SKM-1 (cell line): ENCODE measurements at regions not wholly inside any gene's neighbourhood (a gene's known extent, or its start where the extent isn't known, plus 50 kb on each side); places are given as distances from the start of the nearest gene placed in this dataset.

Experiments used
- DNase-seq: peaks from one replicate; lab custom pipeline; 2025; ENCODE audit not compliant: unreplicated experiment; lab: John Stamatoyannopoulos, UW

- DNase-seq: no peak
These were observed 570.8 kb upstream of the TLE4 start for GRCh38 chr9:79001012-79001411.

- no peak for DNase-seq
These were observed 568.3 kb upstream of the TLE4 start for GRCh38 chr9:79003514-79003913.

DNA sequence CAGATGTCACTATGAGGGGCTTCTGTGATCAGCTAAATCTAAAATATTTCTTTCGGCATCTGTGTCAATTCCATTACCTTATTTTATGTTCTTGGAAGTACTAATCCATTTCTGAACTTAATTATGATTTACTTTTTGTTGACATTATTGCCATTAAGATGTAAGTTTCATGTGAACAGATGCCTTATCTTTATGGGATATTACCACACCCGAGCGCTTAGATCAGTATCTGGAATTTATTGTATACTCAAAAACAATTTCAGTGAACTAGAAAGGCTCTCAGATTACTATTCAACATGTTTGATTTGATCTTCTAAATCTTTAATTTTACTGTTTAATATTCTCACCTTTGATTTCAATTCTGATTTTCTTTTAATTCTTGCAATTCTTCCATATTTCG lies 567.7 kb upstream of the TLE4 start:
- no peak for DNase-seq

- no peak for DNase-seq
These were observed 565.2 kb upstream of the TLE4 start for GRCh38 chr9:79006546-79006945.

GRCh38 chr9:79007701-79008483 lies 563.9 kb upstream of the TLE4 start:
- DNase-seq: no peak

DNA sequence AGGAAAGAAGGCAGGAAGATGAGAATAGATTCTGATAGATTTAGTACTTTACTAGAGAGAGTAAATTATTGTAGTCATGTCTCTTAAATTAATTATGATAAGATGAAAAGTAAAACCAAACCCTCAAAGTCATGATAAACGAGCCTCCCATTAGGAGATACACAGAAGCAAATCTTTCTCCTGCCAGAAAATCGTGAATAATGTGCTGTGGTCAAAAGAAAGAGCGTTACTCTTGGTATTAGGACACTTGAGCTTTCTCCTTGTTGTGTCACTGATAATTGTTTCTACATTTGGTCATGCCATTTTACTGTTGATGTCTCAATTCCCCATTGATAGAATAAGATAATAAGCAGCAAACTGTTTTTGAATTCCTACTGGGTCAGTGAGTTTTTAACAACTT lies 562.8 kb upstream of the TLE4 start:
- no peak for DNase-seq

DNA sequence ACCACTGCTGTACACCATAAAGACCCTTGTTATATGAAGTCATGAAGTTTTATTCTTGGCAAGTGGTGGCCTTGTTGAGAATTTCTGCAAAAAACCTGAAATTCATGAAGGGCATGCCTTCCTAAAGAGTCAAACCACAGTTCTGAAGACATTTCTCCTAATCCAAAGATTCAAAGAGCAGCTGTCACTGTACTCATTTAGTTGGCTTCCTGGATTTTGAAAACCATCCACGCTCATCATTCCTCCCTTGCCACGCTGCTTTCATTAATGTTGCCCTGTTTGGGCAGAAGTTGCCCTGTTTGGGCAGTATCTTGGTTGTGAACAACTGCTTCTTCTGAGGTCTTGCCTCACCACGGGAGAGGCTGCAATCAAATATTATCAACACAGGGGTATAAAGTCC lies 560.3 kb upstream of the TLE4 start:
- DNase-seq: no peak

DNA sequence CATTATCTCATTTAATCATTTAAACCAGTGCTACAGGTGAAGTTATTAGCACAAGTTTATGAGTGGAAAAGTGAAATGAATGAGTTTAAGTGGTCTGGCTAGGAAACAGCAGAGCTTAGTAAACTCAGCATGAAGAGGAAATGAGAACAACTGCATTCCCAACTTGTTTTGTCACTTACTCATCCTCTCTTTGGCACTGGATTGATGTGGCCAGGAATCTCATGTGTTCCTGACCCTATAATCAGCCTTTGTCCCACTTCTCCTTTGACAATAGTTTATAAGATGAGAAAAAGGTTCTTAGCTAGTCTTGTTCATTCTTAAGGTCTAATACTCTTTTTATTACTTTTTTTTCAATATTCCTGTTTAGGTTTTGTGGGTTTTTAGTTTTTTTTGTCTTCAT lies 559.2 kb upstream of the TLE4 start:
- no peak for DNase-seq

- no peak for DNase-seq
These were observed 557.8 kb upstream of the TLE4 start for GRCh38 chr9:79013715-79014610.

DNA sequence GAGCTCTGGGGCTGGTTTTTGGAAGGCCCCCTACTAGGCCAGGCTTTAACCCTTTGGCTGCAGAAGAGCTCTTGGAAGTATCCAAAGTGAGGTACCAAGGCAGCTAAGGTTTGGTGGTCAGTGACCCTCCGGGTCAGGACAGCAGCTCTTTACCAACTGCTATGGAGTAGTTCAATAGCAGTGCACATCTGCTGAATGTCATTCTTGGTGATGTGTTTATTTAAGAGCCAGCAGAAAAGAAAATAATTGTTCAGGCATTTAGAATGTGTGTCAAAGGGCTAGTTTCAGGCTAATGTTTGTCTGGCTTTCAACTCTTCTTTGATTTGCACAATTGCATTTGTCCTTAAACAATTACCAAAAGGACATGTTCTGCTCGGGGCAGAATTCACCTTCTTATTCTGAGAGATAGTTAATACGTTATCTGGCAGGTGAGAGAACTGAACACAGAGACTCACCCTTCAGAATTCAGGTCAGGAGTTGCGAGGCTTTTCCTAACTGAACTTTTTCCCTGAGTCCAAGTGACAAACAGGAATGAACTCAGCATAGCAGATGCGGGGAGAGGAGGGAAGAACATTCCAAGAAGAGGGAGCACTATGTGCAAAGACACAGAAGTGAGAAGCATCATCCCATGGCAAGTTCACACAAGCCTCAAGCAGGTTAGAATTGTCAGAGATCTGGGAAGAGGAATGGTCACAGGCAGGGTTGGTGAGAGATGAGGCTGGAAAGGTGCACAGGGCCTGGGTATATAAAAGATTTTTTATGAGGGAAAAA lies 556.7 kb upstream of the TLE4 start:
- DNase-seq: no peak

DNA sequence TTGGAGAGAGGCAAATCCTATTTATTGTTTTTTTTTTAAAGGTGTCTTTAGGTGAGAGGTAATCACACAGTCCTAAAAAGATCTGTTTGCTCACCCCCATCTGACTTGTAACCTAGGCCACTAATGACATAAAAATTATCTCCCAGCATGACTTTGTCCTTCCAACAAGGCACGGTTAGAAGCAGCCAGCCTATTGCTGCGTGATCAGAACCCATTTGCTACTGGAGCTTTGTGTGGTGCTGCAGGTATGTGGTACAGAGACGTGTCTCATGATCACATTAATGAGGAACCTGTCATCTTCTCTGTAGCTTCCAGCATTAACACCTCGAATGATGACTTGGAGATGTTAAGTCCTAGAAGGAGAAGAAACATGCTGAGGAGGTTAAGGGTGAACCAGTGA lies 555.8 kb upstream of the TLE4 start:
- no peak for DNase-seq

DNA sequence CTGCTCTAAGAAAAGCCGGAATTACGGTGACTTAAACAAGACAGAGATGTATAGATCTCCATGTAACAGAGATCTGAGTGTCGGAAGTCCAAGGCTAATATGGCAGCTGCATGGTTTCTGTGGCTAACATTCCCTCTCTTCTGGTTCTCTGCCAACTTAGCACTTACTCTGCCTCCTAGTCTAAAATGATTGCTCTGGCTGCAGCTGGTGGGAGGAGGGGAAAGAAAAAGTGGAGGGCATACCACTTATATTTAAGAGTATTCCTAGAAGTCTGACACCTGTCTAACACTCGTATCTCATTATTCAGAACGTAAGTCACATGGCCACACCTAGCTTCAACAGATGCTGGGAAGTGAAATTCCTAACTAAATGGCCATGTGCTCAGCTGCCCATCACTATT lies 551.5 kb upstream of the TLE4 start:
- no peak for DNase-seq

DNA sequence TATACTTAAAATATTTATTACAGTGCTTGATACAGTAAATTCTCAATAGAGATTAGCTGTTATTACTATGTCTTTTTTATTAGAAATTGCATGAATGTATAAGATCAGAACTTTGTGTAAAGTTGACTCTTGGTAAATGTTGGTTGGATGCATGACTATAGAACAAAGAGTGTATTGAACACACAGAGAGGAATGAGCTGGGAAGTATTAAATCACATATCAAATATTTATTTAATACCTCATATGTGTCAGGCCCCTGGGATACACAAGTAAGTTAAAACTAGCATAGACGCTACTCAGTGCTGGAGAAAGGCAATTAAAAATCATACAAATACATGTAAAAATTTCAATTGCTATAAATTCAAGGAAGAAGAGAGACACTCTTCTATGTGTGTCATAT lies 550.7 kb upstream of the TLE4 start:
- no peak for DNase-seq

GRCh38 chr9:79023134-79023580 lies 548.6 kb upstream of the TLE4 start:
- DNase-seq: no peak

DNA sequence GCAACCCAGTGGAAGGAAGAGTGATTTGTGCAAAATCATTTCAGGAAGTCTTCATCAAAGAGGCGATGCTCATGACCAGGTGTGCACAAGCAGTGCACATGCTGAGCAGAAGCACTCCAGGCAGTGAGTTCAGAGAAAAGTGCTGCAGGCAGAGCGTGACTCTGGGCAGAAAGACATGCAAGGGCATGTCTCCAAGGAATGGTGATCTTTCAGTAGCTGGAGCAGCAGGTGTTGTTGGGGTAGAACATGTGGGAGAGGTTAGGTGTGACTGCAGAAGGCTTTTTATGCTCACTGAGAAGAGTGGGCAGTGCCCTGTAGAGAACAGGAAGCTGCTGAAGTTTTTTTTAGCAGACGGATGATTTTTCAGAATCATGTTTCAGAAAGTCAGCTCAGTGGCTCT lies 545.4 kb upstream of the TLE4 start:
- no peak for DNase-seq

- DNase-seq: no peak
These were observed 543.7 kb upstream of the TLE4 start for GRCh38 chr9:79028101-79028500.

DNA sequence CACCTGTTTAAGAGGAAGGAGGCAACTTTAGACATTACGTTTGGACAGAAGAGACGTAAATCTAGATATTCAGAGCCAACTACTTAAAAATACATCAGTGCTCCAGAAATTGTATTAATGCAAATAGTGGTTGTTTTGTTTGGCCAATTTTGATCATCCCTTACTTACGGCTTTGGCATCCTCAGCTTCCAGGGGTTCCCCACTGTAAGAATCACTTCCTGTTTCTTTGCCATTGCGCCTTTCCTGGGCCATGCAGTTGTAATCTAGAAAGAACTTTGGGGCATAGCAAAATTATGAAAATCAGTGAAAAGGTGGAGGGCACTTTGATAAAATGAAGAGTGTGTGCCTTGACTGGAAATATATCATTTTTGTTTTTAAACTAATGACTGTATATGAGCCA lies 537.2 kb upstream of the TLE4 start:
- DNase-seq: no peak

GRCh38 chr9:79037338-79037737 lies 534.4 kb upstream of the TLE4 start:
- DNase-seq: no peak

DNA sequence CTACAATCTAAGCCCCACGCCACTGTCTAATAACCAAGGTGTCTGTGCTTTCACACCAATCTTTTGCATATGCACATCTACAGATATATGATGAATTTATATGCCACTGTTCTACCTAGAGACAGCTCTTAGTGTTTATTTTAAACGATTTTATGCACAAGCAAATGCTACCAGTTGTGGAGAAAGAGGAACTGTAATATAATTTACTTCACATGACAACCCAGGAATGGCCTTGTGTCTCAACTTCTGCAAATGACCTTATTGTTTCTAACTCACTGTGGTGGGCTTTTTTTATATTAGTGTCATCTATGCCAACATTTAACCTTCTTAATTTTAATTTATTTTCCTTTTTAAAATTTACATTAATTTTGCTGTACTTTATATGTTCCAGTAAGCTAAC lies 531.1 kb upstream of the TLE4 start:
- DNase-seq: no peak

DNA sequence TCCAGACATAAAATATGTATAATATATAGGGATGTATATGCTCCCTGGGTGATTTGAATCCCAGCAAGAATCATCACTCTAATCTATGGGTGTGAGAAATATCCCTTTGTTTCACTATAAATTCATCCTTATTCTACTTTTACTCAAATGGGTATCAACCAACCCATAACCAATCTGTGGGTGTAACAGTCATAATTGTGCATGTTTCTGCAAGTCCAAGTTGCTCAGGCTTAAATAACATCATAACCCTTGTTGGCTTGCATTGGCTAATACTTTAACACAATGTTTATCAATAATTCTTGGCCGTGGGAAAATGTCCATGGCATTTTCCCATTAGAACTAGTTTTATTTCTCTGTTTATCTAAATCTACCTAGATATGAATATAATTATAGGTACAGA lies 530.5 kb upstream of the TLE4 start:
- no peak for DNase-seq

DNA sequence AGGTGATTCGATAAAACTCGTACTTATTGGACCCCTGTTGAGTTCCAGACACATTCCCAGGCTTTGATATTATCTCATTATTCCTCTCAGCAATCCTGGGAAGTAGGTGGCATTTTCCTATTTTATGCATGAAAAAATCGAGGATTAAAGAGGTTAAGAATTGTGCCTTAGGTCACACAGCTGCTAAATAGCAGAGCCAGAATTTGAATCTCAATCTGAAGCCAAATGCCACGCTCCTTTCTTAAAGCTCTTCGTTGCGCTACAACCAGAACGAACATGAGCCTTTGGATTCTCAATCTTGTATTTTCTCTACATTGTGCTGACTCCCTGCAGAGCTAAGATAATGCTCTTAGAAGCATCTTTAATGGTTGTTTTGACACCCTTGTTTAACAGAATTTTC lies 527.8 kb upstream of the TLE4 start:
- DNase-seq: no peak

DNA sequence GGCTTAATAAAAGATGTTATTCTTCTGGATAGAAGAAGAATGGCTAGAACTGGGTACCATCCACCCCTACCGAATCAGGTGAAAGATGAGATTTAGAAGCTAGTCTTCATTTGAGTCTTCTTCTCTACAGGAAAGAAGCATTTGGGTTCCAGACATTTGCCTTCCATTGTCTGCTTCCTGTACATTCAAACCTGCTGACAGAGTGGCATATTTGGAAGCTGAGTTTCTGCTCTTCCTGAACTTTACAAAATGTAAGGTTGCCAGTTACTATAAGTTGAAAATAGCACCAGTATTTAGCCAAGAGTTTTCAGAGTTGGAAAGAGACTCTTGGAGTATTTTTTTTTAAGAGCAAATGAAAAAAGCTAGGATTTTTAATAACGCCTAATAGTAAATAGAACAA lies 525.4 kb upstream of the TLE4 start:
- no peak for DNase-seq
